ENCODE measurements at regions not wholly inside any gene's neighbourhood (a gene's known extent, or its start where the extent isn't known, plus 50 kb on each side); places are given as distances from the start of the nearest gene placed in this dataset.

- no peak for TF ChIP-seq CTCF (IDR thresholded peaks at IDR 0.05; ENCODE audit: control insufficient read depth, extremely low read depth, insufficient read depth)
- no peak overlapping the region for H3K4me3 ChIP-seq (ENCODE audit: low read depth, low read length)
- DNase-seq (ENCODE audit: low read depth): no peak
Measured at GRCh38 chr14:87809261-87809660, 183.7 kb downstream of the GALC start.

GRCh38 chr14:87805315-87805723 lies 187.7 kb downstream of the GALC start:
- no peak for DNase-seq (ENCODE audit: low read depth)
- TF ChIP-seq CTCF (IDR thresholded peaks at IDR 0.05; ENCODE audit: control insufficient read depth, extremely low read depth, insufficient read depth): peak; percentile 61
- H3K4me3 ChIP-seq (ENCODE audit: low read depth, low read length): no peak overlapping the region

- H3K4me3 ChIP-seq (ENCODE audit: low read depth, low read length): no peak overlapping the region
- DNase-seq (ENCODE audit: low read depth): no peak
- TF ChIP-seq CTCF (IDR thresholded peaks at IDR 0.05; ENCODE audit: control insufficient read depth, extremely low read depth, insufficient read depth): no peak
Measured at GRCh38 chr14:87800216-87800615, 192.8 kb downstream of the GALC start.

- DNase-seq (ENCODE audit: low read depth): no peak
- no peak for TF ChIP-seq CTCF (IDR thresholded peaks at IDR 0.05; ENCODE audit: control insufficient read depth, extremely low read depth, insufficient read depth)
- H3K4me3 ChIP-seq (ENCODE audit: low read depth, low read length): no peak overlapping the region
Measured at GRCh38 chr14:87799400-87799799, 193.6 kb downstream of the GALC start.

GRCh38 chr14:87797001-87797400 lies 196.0 kb downstream of the GALC start:
- H3K4me3 ChIP-seq (ENCODE audit: low read depth, low read length): no peak overlapping the region
- TF ChIP-seq CTCF (IDR thresholded peaks at IDR 0.05; ENCODE audit: control insufficient read depth, extremely low read depth, insufficient read depth): no peak
- DNase-seq (ENCODE audit: low read depth): no peak

- no peak for TF ChIP-seq CTCF (IDR thresholded peaks at IDR 0.05; ENCODE audit: control insufficient read depth, extremely low read depth, insufficient read depth)
- DNase-seq (ENCODE audit: low read depth): no peak
- no peak overlapping the region for H3K4me3 ChIP-seq (ENCODE audit: low read depth, low read length)
Measured at GRCh38 chr14:87794561-87794960, 198.4 kb downstream of the GALC start.

- H3K4me3 ChIP-seq (ENCODE audit: low read depth, low read length): no peak overlapping the region
- TF ChIP-seq CTCF (IDR thresholded peaks at IDR 0.05; ENCODE audit: control insufficient read depth, extremely low read depth, insufficient read depth): no peak
- no peak for DNase-seq (ENCODE audit: low read depth)
Measured at GRCh38 chr14:87785897-87786296, 207.1 kb downstream of the GALC start.
